WTC11 (cell line): ENCODE measurements at regions not wholly inside any gene's neighbourhood (a gene's known extent, or its start where the extent isn't known, plus 50 kb on each side); places are given as distances from the start of the nearest gene placed in this dataset.

Experiments used
- ATAC-seq: fragments of 200-7000 bp; cut with Tn5 transposase; 2 replicates; pipeline ENCODE4 v1.10.0; 2021; ENCODE audit warnings: mild to moderate bottlenecking, moderate library complexity
- CTCF ChIA-PET: fragments of 300-600 bp; sonication (Branson Sonifier 250); formaldehyde crosslinking; loops from one replicate; lab custom pipeline; 2021; ENCODE audit warnings: antibody characterized with exemption; lab: Charles Lee
- POLR2A ChIA-PET: fragments of 350-600 bp; sonication (Branson Sonifier 250); formaldehyde crosslinking; loops from one replicate; lab custom pipeline; 2021; ENCODE audit warnings: antibody characterized with exemption; lab: Charles Lee
- DNase-seq: peaks from one replicate; pipeline ENCODE4 v3.0.0; 2021; ENCODE audit warnings: low spot score
- H3K27ac Mint-ChIP-seq: 2 replicates; pipeline ENCODE4 v1.8.0; 2021; ENCODE audit warnings: mixed read lengths
- H3K27me3 Mint-ChIP-seq: 2 replicates; pipeline ENCODE4 v1.8.0; 2021; ENCODE audit warnings: low read depth, mild to moderate bottlenecking, moderate library complexity, mixed read lengths
- H3K36me3 Mint-ChIP-seq: 2 replicates; pipeline ENCODE4 v1.8.0; 2021; ENCODE audit warnings: mixed read lengths
- H3K4me1 Mint-ChIP-seq: 2 replicates; pipeline ENCODE4 v1.8.0; 2022; ENCODE audit warnings: mixed read lengths
- H3K4me3 Mint-ChIP-seq: 2 replicates; pipeline ENCODE4 v1.8.0; 2021; ENCODE audit warnings: mild to moderate bottlenecking, moderate library complexity, mixed read lengths
- H3K9me3 Mint-ChIP-seq: 2 replicates; pipeline ENCODE4 v1.8.0; 2021; ENCODE audit warnings: mixed read lengths
- ARID4B ChIP-seq: sonication (generic); formaldehyde crosslinking; IDR thresholded peaks from 2 replicates; pipeline ENCODE4 v1.8.0; 2023; ENCODE audit warnings: missing genetic modification reagents, mild to moderate bottlenecking, borderline replicate concordance
- CDX4 ChIP-seq: fragments of 250-450 bp; sonication (Bioruptor Pico); IDR thresholded peaks from 2 replicates; pipeline ENCODE4 v1.9.0; 2021; ENCODE audit warnings: moderate library complexity, mild to moderate bottlenecking, inconsistent platforms, borderline replicate concordance
- IRF1 ChIP-seq: sonication (generic); formaldehyde crosslinking; IDR thresholded peaks from 2 replicates; pipeline ENCODE4 v1.8.0; 2023; ENCODE audit warnings: missing genetic modification reagents
- NR3C1 ChIP-seq: sonication (generic); formaldehyde crosslinking; conservative IDR thresholded peaks from 2 replicates; pipeline ENCODE4 v1.8.1; 2023; ENCODE audit warnings: low read depth, mild to moderate bottlenecking, missing genetic modification reagents
- PRDM15 ChIP-seq: sonication (generic); formaldehyde crosslinking; IDR thresholded peaks from 2 replicates; pipeline ENCODE4 v1.8.0; 2022; ENCODE audit warnings: missing genetic modification reagents
- RELA ChIP-seq: sonication (generic); formaldehyde crosslinking; IDR thresholded peaks from 2 replicates; pipeline ENCODE4 v1.8.1; 2022; ENCODE audit warnings: missing genetic modification reagents, mild to moderate bottlenecking, borderline replicate concordance
- SOX15 ChIP-seq: fragments of 250-450 bp; sonication (Bioruptor Pico); IDR thresholded peaks from 2 replicates; pipeline ENCODE4 v1.9.0; 2021; ENCODE audit warnings: mild to moderate bottlenecking
- SP1 ChIP-seq: sonication (generic); formaldehyde crosslinking; conservative IDR thresholded peaks from 2 replicates; pipeline ENCODE4 v1.8.1; 2022; ENCODE audit warnings: missing genetic modification reagents
- USF1 ChIP-seq: sonication (generic); formaldehyde crosslinking; IDR thresholded peaks from 2 replicates; pipeline ENCODE4 v1.8.0; 2022; ENCODE audit warnings: mild to moderate bottlenecking, missing genetic modification reagents
- USF2 ChIP-seq: sonication (generic); formaldehyde crosslinking; IDR thresholded peaks from 2 replicates; pipeline ENCODE4 v1.8.1; 2023; ENCODE audit warnings: mild to moderate bottlenecking, missing genetic modification reagents, moderate library complexity
- ZNF396 ChIP-seq: fragments of 250-450 bp; sonication (Bioruptor Pico); IDR thresholded peaks from 2 replicates; pipeline ENCODE4 v1.8.0; 2021; ENCODE audit warnings: mild to moderate bottlenecking, moderate library complexity, borderline replicate concordance
- ZNF671 ChIP-seq: fragments of 250-450 bp; sonication (Bioruptor Pico); IDR thresholded peaks from 2 replicates; pipeline ENCODE4 v1.8.0; 2021; ENCODE audit warnings: mild to moderate bottlenecking

- DNase-seq: no peak
- ATAC-seq: no peak
Observed at GRCh38 chr9:22700171-22700570, 253.5 kb downstream of the DMRTA1 start.

GRCh38 chr9:22718653-22719052, 272.0 kb downstream of the DMRTA1 start:
- no peak for DNase-seq
- Mint-ChIP-seq H3K4me1 (peaks cover 14% of the 10 kb centered on the region), H3K36me3 (peaks cover 18% of the 10 kb centered on the region), H3K9me3 (peaks cover 20% of the 10 kb centered on the region), H3K27me3 (no peaks in the 10 kb centered on the region), H3K27ac (no peak overlapping the region), H3K4me3 (no peak overlapping the region)
- no peak for ATAC-seq
- ChIA-PET CTCF (interaction anchor here (0.6 to 1.5 kb wide), 3 partner anchors 249 to 291 kb away, joined by 3 to 4 read pairs (median 3); no protein-coding TSS in a partner anchor), POLR2A (no interaction called here)
- TF ChIP-seq CDX4 (CRISPR knock-in tag) (no peak), IRF1 (no peak), ARID4B (CRISPR knock-in tag) (no peak), PRDM15 (no peak)

More at GRCh38 chr9:22700171-22700570, 253.5 kb downstream of the DMRTA1 start:
- no peaks in the 10 kb centered on the region for H3K36me3 Mint-ChIP-seq
- H3K4me1 Mint-ChIP-seq: no peaks in the 10 kb centered on the region
- H3K4me3 Mint-ChIP-seq: no peak overlapping the region
- POLR2A ChIA-PET: no interaction called here
- CTCF ChIA-PET: no interaction called here
- no peaks in the 10 kb centered on the region for H3K27me3 Mint-ChIP-seq
- H3K9me3 Mint-ChIP-seq: no peaks in the 10 kb centered on the region
- H3K27ac Mint-ChIP-seq: no peak overlapping the region
- TF ChIP-seq USF1 (no peak), SP1 (CRISPR knock-in tag) (no peak), SOX15 (CRISPR knock-in tag) (no peak), ZNF396 (CRISPR knock-in tag) (no peak), ARID4B (CRISPR knock-in tag) (no peak), RELA (no peak), USF2 (no peak), ZNF671 (CRISPR knock-in tag) (no peak), NR3C1 (CRISPR knock-in tag) (no peak)
